ENCODE measurements at regions not wholly inside any gene's neighbourhood (a gene's known extent, or its start where the extent isn't known, plus 50 kb on each side); places are given as distances from the start of the nearest gene placed in this dataset.

GRCh38 chr5:124477062-124477461 lies 269.4 kb downstream of the ZNF608 start:
- FAIRE-seq (no peak), DNase-seq (ENCODE audit: insufficient read length, low spot score) (no peak)
- no peak for TF ChIP-seq POLR2A (IDR thresholded peaks at IDR 0.05; ENCODE audit: low read depth, low read length)

- DNase-seq (ENCODE audit: insufficient read length, low spot score) = no peak
- TF ChIP-seq POLR2A (IDR thresholded peaks at IDR 0.05; ENCODE audit: low read depth, low read length) = no peak
- no peak for FAIRE-seq
Observed at GRCh38 chr5:124474528-124475215, 271.8 kb downstream of the ZNF608 start.

- TF ChIP-seq POLR2A (IDR thresholded peaks at IDR 0.05; ENCODE audit: low read depth, low read length) = no peak
- FAIRE-seq (no peak), DNase-seq (ENCODE audit: insufficient read length, low spot score) (no peak)
Observed at GRCh38 chr5:124468671-124469411, 277.6 kb downstream of the ZNF608 start.

GRCh38 chr5:124467745-124468144 lies 278.7 kb downstream of the ZNF608 start:
- FAIRE-seq (no peak), DNase-seq (ENCODE audit: insufficient read length, low spot score) (no peak)
- no peak for TF ChIP-seq POLR2A (IDR thresholded peaks at IDR 0.05; ENCODE audit: low read depth, low read length)

- no peak for FAIRE-seq
- no peak for TF ChIP-seq POLR2A (IDR thresholded peaks at IDR 0.05; ENCODE audit: low read depth, low read length)
- DNase-seq (ENCODE audit: insufficient read length, low spot score) = no peak
Observed at GRCh38 chr5:124466011-124466410, 280.4 kb downstream of the ZNF608 start.

GRCh38 chr5:124463851-124464250 lies 282.6 kb downstream of the ZNF608 start:
- TF ChIP-seq POLR2A (IDR thresholded peaks at IDR 0.05; ENCODE audit: low read depth, low read length) = no peak

GRCh38 chr5:124462751-124463150 lies 283.7 kb downstream of the ZNF608 start:
- no peak for DNase-seq (ENCODE audit: insufficient read length, low spot score)
- TF ChIP-seq POLR2A (IDR thresholded peaks at IDR 0.05; ENCODE audit: low read depth, low read length) = no peak
- FAIRE-seq = no peak

More at GRCh38 chr5:124463851-124464250, 282.6 kb downstream of the ZNF608 start:
- FAIRE-seq = no peak
- DNase-seq (ENCODE audit: insufficient read length, low spot score) = no peak

GRCh38 chr5:124461941-124462340 lies 284.5 kb downstream of the ZNF608 start:
- no peak for FAIRE-seq
- TF ChIP-seq POLR2A (IDR thresholded peaks at IDR 0.05; ENCODE audit: low read depth, low read length) = no peak
- DNase-seq (ENCODE audit: insufficient read length, low spot score) = no peak

GRCh38 chr5:124461157-124461556 lies 285.3 kb downstream of the ZNF608 start:
- no peak for TF ChIP-seq POLR2A (IDR thresholded peaks at IDR 0.05; ENCODE audit: low read depth, low read length)
- FAIRE-seq = no peak
- no peak for DNase-seq (ENCODE audit: insufficient read length, low spot score)

- DNase-seq (ENCODE audit: insufficient read length, low spot score) = no peak
- no peak for FAIRE-seq
- no peak for TF ChIP-seq POLR2A (IDR thresholded peaks at IDR 0.05; ENCODE audit: low read depth, low read length)
Observed at GRCh38 chr5:124460642-124461041, 285.8 kb downstream of the ZNF608 start.

- FAIRE-seq (no peak), DNase-seq (ENCODE audit: insufficient read length, low spot score) (no peak)
- TF ChIP-seq POLR2A (IDR thresholded peaks at IDR 0.05; ENCODE audit: low read depth, low read length) = no peak
Observed at GRCh38 chr5:124459984-124460383, 286.5 kb downstream of the ZNF608 start.

- DNase-seq (ENCODE audit: insufficient read length, low spot score) (no peak), FAIRE-seq (no peak)
- no peak for TF ChIP-seq POLR2A (IDR thresholded peaks at IDR 0.05; ENCODE audit: low read depth, low read length)
Observed at GRCh38 chr5:124457901-124458300, 288.5 kb downstream of the ZNF608 start.

GRCh38 chr5:124457101-124457500 lies 289.3 kb downstream of the ZNF608 start:
- DNase-seq (ENCODE audit: insufficient read length, low spot score) (no peak), FAIRE-seq (no peak)
- no peak for TF ChIP-seq POLR2A (IDR thresholded peaks at IDR 0.05; ENCODE audit: low read depth, low read length)

GRCh38 chr5:124456249-124456648 lies 290.2 kb downstream of the ZNF608 start:
- DNase-seq (ENCODE audit: insufficient read length, low spot score) (no peak), FAIRE-seq (no peak)
- no peak for TF ChIP-seq POLR2A (IDR thresholded peaks at IDR 0.05; ENCODE audit: low read depth, low read length)

- DNase-seq (ENCODE audit: insufficient read length, low spot score) (no peak), FAIRE-seq (no peak)
- TF ChIP-seq POLR2A (IDR thresholded peaks at IDR 0.05; ENCODE audit: low read depth, low read length) = no peak
Observed at GRCh38 chr5:124454081-124454480, 292.4 kb downstream of the ZNF608 start.
